Osteocyte (in vitro differentiated cells): ENCODE measurements at regions not wholly inside any gene's neighbourhood (a gene's known extent, or its start where the extent isn't known, plus 50 kb on each side); places are given as distances from the start of the nearest gene placed in this dataset.

ENCODE experiments used
- DNase-seq: peaks from one replicate; pipeline ENCODE4 v3.0.0; 2021; ENCODE audit warnings: mixed read lengths; ENCODE audit not compliant: unreplicated experiment; ENCODE audit errors: extremely low spot score
- H3K27ac Mint-ChIP-seq: one replicate; pipeline ENCODE4 v1.8.0; 2021; ENCODE audit warnings: mild to moderate bottlenecking, mixed read lengths; ENCODE audit not compliant: unreplicated experiment
- H3K27me3 Mint-ChIP-seq: one replicate; pipeline ENCODE4 v1.8.0; 2021; ENCODE audit warnings: mixed read lengths; ENCODE audit not compliant: unreplicated experiment
- H3K36me3 Mint-ChIP-seq: one replicate; pipeline ENCODE4 v1.8.0; 2021; ENCODE audit warnings: mixed read lengths; ENCODE audit not compliant: unreplicated experiment
- H3K4me1 Mint-ChIP-seq: one replicate; pipeline ENCODE4 v1.8.0; 2021; ENCODE audit warnings: mixed read lengths; ENCODE audit not compliant: unreplicated experiment
- H3K4me3 Mint-ChIP-seq: one replicate; pipeline ENCODE4 v1.8.0; 2021; ENCODE audit warnings: mild to moderate bottlenecking, moderate library complexity, mixed read lengths; ENCODE audit not compliant: unreplicated experiment
- H3K9me3 Mint-ChIP-seq: one replicate; pipeline ENCODE4 v1.8.0; 2021; ENCODE audit warnings: mixed read lengths; ENCODE audit not compliant: unreplicated experiment
- TF ChIP-seq, protein P1 (sequence below): fragments of 200-600 bp; sonication (generic); IDR thresholded peaks from 2 replicates; pipeline ENCODE4 v1.5.0; 2021; ENCODE audit warnings: antibody characterized with exemption, mild to moderate bottlenecking, moderate library complexity

GRCh38 chr6:19086480-19086879, 699.3 kb downstream of the RNF144B start:
- DNase-seq, result no peak
- Mint-ChIP-seq H3K4me3 (no peak overlapping the region), H3K4me1 (peaks cover 5% of the 10 kb centered on the region), H3K36me3 (no peaks in the 10 kb centered on the region), H3K27ac (no peak overlapping the region), H3K9me3 (no peaks in the 10 kb centered on the region), H3K27me3 (no peaks in the 10 kb centered on the region)
- TF ChIP-seq, protein P1, sequence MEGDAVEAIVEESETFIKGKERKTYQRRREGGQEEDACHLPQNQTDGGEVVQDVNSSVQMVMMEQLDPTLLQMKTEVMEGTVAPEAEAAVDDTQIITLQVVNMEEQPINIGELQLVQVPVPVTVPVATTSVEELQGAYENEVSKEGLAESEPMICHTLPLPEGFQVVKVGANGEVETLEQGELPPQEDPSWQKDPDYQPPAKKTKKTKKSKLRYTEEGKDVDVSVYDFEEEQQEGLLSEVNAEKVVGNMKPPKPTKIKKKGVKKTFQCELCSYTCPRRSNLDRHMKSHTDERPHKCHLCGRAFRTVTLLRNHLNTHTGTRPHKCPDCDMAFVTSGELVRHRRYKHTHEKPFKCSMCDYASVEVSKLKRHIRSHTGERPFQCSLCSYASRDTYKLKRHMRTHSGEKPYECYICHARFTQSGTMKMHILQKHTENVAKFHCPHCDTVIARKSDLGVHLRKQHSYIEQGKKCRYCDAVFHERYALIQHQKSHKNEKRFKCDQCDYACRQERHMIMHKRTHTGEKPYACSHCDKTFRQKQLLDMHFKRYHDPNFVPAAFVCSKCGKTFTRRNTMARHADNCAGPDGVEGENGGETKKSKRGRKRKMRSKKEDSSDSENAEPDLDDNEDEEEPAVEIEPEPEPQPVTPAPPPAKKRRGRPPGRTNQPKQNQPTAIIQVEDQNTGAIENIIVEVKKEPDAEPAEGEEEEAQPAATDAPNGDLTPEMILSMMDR, result no peak

GRCh38 chr6:19087296-19087695, 700.1 kb downstream of the RNF144B start:
- H3K4me1 Mint-ChIP-seq, result peaks cover 5% of the 10 kb centered on the region
- DNase-seq, result no peak
- H3K36me3 Mint-ChIP-seq, result no peaks in the 10 kb centered on the region
- H3K9me3 Mint-ChIP-seq, result no peaks in the 10 kb centered on the region
- no peak overlapping the region for H3K27ac Mint-ChIP-seq
- H3K27me3 Mint-ChIP-seq, result no peaks in the 10 kb centered on the region
- TF ChIP-seq, protein P1, result no peak
- no peak overlapping the region for H3K4me3 Mint-ChIP-seq

- Mint-ChIP-seq H3K4me3 (no peak overlapping the region), H3K4me1 (peaks cover 5% of the 10 kb centered on the region), H3K27ac (no peak overlapping the region), H3K27me3 (no peaks in the 10 kb centered on the region), H3K9me3 (no peaks in the 10 kb centered on the region), H3K36me3 (no peaks in the 10 kb centered on the region)
- TF ChIP-seq, protein P1, result no peak
- no peak for DNase-seq
Measured at GRCh38 chr6:19087897-19088296, 700.7 kb downstream of the RNF144B start.

DNA sequence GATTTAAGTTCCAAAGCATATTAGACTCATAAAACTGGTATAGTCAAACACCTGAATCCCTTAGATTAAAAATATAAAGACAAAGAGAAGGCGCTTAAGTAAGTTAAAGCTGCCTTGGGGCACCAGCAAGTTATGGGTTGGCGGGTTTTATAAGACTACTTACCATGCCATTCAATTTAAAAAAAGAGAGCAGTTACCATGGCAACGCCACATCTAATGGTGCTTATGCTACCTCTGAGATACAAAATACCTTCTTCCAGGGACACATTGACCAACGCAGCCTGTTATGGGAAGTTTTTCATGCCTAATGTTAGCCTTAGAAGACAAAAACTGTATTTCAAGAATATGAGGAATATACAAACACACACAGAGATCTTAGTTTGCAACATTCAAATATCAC, 713.6 kb downstream of the RNF144B start:
- no peak for DNase-seq
- TF ChIP-seq, protein P1, result no peak
- H3K36me3 Mint-ChIP-seq, result no peaks in the 10 kb centered on the region
- H3K27ac Mint-ChIP-seq, result no peak overlapping the region
- H3K27me3 Mint-ChIP-seq, result no peaks in the 10 kb centered on the region
- peaks cover 5% of the 10 kb centered on the region for H3K4me1 Mint-ChIP-seq
- H3K9me3 Mint-ChIP-seq, result peaks cover 15% of the 10 kb centered on the region
- no peak overlapping the region for H3K4me3 Mint-ChIP-seq

- TF ChIP-seq, protein P1, result no peak
- peaks cover 8% of the 10 kb centered on the region for H3K36me3 Mint-ChIP-seq
- DNase-seq, result no peak
- H3K4me3 Mint-ChIP-seq, result no peak overlapping the region
- H3K9me3 Mint-ChIP-seq, result peaks cover 27% of the 10 kb centered on the region
- peaks cover 5% of the 10 kb centered on the region for H3K4me1 Mint-ChIP-seq
- H3K27ac Mint-ChIP-seq, result no peak overlapping the region
- H3K27me3 Mint-ChIP-seq, result no peaks in the 10 kb centered on the region
Measured at GRCh38 chr6:19102936-19103335, 715.8 kb downstream of the RNF144B start.
